ENCODE measurements at regions not wholly inside any gene's neighbourhood (a gene's known extent, or its start where the extent isn't known, plus 50 kb on each side); places are given as distances from the start of the nearest gene placed in this dataset.

GRCh38 chr3:81164806-81165205 is 596.6 kb downstream of the GBE1 start:
- no peak for DNase-seq (ENCODE audit: low read depth)
- TF ChIP-seq CTCF (IDR thresholded peaks at IDR 0.05; ENCODE audit: insufficient read depth, low read length) = no peak
- no peak overlapping the region for H3K4me3 ChIP-seq (ENCODE audit: low read depth, low read length)

- H3K4me3 ChIP-seq (ENCODE audit: low read depth, low read length) = no peak overlapping the region
- TF ChIP-seq CTCF (IDR thresholded peaks at IDR 0.05; ENCODE audit: insufficient read depth, low read length) = no peak
- no peak for DNase-seq (ENCODE audit: low read depth)
Measured at GRCh38 chr3:81161851-81162250, 599.6 kb downstream of the GBE1 start.

GRCh38 chr3:81161100-81161499 is 600.3 kb downstream of the GBE1 start:
- DNase-seq (ENCODE audit: low read depth) = no peak

DNA sequence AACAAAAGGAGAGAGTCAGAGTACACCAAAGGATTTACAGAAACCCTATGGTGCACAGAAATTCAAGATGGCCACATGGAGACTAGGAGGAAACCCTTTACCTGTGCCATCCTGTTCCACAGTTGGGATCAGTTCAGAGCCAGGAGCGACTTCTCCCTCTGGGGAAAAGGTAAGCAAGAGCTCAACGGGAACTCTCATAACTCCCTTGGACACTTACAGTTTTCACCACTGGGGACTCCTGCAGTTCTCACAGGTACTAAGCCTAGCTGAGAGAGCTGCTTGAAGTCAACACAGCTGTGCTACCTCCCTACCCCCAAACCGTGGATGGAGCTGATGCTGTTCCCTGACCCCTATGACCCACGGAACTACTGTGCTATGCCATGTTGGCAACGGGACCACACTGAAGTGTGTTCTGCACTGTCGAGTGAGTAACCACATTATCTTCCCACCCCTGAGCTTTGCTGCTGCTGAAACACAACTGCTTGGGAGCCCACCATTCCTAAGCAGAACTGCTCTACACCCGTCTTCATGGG is 606.8 kb downstream of the GBE1 start:
- H3K4me3 ChIP-seq (ENCODE audit: low read depth, low read length) = no peak overlapping the region
- no peak for TF ChIP-seq CTCF (IDR thresholded peaks at IDR 0.05; ENCODE audit: insufficient read depth, low read length)
- no peak for DNase-seq (ENCODE audit: low read depth)

More at GRCh38 chr3:81161100-81161499, 600.3 kb downstream of the GBE1 start:
- H3K4me3 ChIP-seq (ENCODE audit: low read depth, low read length) = no peak overlapping the region
- no peak for TF ChIP-seq CTCF (IDR thresholded peaks at IDR 0.05; ENCODE audit: insufficient read depth, low read length)

- no peak overlapping the region for H3K4me3 ChIP-seq (ENCODE audit: low read depth, low read length)
- no peak for DNase-seq (ENCODE audit: low read depth)
- no peak for TF ChIP-seq CTCF (IDR thresholded peaks at IDR 0.05; ENCODE audit: insufficient read depth, low read length)
Measured at GRCh38 chr3:81152156-81152555, 609.3 kb downstream of the GBE1 start.

DNA sequence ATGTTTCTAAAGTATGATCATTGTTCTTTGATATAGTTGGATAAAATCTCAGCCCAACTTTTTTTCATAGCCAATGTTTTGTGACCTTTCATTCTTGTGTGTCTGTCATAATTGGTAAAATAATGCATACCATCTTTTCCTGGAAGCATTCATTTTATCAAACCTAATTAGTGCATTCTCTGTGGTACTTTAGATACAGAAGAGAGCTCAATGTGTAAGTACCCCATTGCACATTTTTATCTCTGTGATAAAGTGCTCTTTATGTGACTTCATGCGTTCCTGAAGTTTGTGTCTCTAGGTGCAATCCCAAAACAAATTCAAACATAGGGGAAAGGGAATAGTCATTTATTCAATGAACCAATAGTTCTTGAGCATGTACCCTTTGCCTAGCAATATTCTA is 628.5 kb downstream of the GBE1 start:
- no peak for DNase-seq (ENCODE audit: low read depth)
- TF ChIP-seq CTCF (IDR thresholded peaks at IDR 0.05; ENCODE audit: insufficient read depth, low read length) = no peak
- H3K4me3 ChIP-seq (ENCODE audit: low read depth, low read length) = no peak overlapping the region
